ENCODE measurements at regions not wholly inside any gene's neighbourhood (a gene's known extent, or its start where the extent isn't known, plus 50 kb on each side); places are given as distances from the start of the nearest gene placed in this dataset.
A peak's percentile ranks its signal among the peaks of the same experiment; 100 is the strongest.

DNA sequence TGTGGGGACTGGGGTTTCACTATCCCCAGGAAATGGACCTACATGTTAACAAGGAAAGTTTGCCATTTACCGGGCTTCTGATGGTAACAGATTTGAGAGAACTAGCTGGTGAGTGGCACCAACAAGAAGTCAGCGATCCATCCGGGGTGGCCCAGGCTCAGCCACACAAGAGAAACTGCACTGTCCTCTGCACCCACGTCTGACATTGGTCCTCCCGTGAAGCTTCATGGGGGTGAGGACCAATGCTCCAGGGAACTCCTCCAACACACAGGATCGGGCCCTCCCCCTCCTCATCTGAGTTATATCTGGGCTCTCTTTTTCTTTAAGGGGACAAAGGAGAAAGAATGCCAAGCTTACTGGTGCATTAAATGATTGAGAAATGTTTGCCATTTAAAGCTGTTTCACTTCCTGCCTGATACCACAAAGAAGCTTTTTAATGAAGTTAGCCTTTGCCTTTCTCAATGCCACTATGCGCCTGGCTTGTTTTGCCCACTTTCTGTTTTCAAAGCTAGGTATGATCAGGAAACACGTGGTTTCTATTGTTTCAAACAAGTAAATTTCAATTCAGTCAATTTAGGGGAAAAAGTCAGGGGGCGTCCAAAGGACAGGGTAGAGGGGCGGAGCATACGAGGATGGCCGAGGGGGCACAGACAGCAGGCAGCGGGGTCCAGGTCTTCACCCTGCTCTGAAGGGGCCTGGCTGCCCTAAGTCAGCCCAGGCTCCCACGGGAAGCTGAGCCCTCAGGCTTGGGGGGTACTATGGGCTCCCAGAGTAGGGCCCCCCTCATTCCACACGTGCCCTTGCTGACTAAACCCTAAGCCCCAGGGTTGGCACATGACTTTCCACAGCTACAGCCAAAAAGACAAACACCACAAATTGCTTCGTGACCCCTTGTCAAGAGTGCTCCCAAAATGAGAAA is 204.0 kb upstream of the ID2 start:
- DNase-seq, result no peak

DNA sequence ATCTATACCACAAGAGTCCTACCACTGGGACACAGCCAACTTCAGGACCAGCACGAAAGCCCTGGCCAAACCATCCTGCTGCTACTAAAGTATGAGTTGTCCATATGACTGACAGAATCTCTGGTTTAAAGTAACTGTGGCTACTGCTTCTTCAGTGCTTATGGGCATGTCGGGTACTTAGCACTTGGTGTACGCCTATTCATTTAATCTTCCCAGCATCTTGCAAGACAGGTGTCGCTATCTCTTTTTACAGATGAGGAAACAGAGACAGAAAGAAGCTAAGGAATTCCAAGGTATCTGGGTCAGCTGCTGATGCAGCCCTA is 203.4 kb upstream of the ID2 start:
- no peak for DNase-seq

DNA sequence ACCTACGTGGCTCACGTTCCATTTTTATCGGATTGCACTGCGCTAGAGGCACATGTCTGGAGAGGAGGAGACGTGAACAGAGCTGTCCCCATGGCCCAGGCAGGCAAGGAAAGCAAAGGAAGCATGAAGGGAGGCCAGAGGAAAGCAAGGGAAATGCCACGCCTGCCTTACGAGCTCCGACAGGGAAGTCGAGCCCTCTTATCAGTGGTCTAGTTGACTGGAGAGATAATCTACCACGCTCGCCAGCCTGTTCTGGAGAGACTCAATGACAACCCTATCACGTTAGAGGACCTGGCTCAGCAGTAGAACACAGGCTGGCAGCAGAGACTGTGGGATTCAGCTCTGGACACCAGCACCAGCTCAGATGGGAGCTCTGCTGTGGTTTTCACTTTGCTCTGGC is 202.6 kb upstream of the ID2 start:
- DNase-seq, result no peak

DNA sequence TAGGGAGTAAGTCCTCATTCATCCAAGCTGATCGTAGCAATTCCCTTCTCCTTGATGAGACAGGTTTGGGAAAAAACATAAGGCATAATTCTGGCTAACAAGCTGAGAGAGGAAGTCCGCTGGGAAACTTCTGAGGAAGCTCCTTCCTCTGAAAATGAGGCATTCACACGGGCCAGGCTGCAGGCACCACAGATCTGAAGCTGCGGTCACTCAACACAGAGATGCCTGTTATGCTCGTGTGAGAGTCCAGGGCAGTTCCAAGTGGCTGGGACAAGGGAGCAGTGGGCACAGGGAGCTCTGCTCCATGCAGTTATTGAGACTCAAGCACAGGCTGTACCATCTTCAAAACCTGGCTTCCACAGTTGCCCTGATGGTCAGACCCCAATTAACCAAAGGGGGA is 200.9 kb upstream of the ID2 start:
- DNase-seq, result no peak

DNA sequence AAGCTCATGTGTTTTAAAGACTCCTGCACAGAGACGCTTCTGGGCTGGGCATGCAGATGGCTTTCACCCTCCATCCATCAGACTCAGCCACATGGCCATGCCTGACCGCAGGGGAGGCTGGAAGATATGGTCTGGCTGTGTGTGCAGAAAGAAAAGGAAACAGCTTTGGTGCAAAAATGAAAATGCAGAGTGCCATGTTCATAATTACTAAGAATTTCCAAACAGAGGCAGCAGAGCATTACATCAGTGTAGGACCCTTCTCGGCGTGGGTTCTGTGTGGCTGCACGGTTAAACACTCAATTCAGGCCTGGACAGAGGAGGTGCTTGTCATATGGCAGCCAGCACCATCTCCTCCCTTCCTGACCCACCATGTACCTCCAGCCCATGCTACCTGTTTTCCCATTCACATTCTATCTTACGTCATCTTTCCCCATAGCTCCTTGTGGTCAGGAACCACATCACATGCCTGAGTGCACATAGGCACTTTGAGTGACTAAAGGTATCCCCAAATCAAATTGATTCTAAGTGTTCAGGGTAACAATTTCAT is 200.3 kb upstream of the ID2 start:
- DNase-seq, result no peak

DNA sequence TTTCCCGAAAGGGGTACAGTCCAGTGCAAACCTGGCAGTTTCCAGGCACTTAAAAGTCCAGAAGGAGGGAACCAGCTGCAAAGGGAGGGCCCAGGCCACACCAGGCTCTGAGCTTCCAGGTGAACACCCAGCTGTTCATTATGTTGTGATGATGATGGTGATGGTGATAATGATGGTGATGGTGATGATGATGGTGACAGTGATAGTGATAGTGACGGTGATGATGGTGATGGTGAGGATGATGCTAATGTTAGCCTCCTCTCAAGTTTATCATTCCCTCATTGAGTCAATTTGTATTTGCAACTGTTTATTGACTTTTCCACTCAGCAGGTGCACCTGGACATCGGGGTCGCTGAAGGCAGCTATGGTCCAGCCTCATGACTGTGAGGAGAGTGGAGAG is 199.4 kb upstream of the ID2 start:
- DNase-seq, result no peak

DNA sequence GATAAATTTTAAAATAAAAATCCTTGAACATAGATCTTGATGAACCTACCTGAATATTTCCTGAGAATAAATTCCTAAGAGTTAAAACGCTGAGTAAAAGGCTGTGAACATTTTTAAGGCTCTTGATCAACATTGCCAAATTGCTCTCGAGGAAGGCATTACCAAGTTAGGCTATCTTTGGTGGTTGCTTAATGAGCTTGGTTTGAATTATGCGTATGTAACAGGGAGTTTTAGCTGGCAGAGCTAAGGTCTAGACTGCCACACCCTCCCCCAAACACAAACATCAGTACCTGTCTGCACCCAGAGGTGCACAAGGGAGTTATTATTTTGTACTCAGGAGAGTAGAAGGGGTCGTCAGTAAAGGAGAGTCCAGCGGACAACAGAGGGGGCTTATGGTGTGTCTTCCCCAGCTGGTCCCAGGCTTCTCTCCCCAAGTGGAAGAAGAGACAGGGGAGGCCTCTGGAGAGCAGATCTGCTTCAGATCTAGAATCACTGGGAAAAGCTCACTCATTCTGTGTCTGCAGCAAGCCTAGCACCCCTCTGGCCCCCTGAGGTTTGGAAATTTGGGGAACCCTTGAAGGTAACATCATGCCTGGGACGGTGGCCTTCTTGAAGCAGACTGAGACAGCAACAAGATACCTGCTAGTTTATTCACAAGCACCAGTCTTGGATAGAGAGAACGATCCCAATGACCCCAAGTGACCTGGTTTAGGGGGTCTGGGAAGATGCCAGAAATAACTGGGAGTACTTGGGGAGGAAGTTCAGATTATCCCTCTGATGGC is 197.2 kb upstream of the ID2 start:
- no peak for DNase-seq

DNA sequence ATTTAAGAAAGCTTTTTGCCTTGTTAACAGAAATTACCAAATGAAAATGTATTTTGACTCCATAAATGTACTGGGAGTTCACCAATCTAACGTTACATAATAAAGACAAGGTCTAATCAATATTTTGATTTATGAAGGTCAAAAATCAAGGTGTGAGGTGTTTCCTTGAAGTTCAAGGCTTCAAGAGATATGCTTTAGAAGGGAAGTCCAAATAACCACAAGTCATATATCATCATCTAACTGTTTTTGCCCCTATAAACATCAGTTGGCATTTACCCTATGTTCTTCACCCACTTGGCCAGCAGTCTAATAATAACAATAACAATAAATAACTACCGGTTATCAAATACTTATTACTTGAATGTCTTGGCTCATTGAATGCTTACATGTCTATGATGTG is 196.1 kb upstream of the ID2 start:
- no peak for DNase-seq

DNA sequence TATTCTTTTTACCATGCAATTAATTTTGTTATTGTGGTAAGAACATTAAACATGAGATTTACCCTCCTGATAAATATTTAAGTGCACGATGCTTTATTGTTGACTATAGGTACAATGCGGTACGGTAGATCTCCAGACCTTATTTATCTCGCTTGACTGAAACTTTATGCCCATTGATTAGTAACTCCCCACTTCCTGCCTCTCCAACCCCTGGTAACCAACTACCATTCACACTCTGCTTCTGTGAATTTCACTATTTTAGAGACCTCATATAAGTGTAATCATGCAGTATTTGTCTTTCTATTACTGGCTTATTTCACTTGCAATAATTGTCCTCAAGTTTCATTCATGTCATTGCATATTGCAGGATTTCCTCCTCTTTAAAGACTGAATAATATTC is 195.7 kb upstream of the ID2 start:
- no peak for DNase-seq

DNA sequence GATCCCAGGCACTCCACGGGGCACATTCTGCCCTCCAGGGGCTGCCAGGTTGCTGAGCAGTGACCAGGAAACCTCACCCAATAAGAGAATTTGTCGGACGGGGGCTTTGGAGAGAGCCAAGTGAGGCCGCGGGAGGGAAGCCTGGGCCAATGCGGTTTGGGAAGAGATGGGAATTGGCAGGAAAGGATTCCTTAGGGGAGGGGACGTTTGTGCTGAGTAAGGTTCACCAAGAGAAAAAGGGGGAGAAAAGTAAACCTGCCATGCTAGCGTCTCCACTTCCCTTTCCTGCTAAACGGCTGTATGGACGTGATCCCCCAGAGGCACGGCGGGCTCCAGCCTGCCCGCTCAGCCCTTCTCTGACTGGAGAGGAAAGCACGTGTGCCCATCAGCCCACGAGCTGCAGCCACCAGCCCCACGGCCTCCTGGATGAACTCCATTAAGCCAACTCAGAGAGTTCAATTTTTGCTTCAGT is 194.4 kb upstream of the ID2 start:
- no peak for DNase-seq

DNA sequence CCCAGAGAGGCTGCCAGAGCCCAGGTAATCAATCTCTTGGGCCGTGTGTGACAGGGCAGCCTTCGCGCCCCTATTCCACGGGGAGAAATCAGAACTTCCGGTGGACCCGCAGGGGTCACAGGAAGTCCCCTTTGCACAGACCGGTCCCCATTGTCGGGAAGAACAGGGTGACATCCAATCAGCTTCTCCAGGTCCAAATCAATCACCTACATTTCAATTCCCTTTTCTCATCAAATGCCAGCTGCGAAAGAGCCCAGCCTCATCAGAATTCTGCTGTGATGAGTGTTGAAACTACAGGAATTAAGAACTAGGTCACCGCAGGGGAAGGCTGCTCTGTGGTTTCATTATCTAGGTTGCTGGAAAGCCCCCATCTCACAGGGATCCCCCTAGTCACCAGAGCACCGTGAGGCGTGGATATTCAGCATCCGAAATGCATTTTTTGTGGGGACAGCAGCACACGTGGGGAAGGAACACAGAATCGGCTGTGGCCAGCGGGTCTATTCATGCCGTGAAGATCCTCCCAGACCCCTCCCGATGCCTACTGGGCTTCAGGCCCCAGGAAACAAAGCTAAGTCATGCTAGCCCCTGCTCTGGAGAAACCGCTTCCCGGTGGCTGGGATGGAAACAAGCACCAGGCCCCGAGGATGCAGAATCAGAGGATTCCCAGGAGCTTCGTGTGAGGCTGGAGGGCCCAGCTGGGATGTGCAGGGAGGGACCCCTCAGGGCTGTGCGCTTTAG is 193.7 kb upstream of the ID2 start:
- DNase-seq, result no peak

DNA sequence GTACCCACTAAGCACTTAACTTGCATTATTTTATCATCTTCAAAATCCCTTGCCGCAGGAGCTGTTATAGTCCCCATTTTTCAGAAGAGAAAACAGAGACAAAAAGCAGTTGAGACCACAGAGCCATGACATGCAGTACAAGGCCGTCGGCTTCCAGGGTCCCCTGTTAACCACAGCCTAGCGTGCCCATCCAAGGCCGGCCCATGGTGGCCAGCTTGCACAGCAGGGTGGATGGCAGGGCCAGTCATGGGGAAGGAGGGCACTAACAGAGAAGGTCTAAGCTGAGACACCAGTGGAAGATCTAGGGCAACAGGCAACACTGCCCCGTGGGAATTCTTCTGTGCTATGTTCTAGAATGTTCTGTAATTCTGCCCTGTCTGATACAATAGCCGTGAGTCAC is 192.6 kb upstream of the ID2 start:
- no peak for DNase-seq

DNA sequence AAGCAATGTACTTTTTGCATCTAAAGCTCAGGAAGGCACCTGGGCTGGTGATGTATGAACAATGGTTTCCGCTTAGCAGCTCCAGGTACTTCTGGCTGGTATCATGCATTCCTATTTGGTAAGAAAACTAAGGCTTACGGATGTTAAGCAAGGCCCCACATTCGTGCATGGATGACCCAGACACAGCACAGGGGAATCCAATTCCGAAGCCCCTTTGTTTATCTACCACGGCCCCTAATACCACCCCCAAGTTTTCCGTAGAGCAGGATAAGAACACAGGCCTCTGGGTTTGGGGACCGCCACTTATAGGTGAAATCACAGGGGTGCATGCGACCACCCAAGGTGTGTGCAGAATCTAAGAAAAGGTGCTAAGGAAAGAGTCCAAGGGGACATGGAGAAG is 192.1 kb upstream of the ID2 start:
- no peak for DNase-seq

DNA sequence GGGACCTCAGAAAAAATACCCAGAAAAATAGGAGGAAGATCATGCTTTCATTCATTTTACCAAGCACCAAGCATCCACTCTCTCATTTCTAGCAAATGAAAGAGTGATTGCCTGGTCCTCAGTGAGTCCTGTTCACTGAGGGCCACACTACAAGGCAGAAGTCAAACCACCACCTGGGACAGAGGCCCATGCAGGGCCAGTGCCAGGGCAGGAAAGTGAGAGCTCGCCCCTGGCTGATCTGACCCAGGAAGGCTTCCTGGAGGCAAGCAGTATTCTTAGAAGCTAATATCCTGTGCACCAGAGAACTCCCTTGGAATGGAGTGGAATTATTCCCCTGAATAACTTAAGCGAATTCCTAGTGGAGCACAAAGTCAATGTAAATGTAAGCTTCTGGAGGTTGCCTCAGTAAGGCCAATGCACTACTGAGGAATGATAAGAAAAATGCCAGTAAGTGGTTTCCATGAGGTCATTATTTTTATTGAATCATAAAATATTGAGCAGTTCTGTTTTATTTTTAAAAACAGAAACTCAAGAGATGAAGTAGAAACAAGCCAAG is 191.6 kb upstream of the ID2 start:
- DNase-seq, result no peak

DNA sequence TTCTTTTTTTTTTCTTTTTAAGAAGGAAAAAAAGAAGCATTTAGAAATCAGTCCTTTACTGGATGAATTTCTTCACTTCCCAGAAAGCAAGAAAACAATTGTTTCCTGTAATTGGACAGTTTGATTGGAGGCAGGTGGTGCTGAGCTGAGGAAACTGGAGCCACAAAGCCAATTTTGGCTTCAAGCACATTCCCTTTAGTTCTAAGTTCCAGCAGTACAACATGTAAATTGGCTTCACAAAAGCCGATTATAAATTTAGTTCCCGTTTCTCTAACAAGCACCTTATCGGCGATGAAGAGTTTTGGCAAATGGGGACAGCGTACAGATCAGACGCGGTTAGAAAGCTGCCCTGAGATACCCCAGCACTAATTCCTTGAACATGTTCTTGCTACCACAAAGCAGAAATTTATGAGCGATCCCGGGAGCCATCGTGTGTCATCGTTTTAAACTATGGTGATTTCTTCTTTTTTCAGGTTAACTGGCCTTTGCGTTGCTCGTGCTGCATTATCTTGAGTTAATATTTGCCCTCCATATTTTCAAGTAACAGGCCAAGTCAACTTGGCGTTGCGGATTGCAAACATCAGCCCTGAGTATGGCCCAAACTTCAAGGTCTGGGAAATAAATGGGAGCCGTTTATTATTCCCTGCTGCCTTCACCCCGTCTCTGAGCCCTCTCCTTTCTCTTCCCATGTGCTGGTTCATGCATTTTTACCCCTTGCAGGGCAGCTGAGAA is 190.4 kb upstream of the ID2 start:
- peak; percentile 55 for DNase-seq

DNA sequence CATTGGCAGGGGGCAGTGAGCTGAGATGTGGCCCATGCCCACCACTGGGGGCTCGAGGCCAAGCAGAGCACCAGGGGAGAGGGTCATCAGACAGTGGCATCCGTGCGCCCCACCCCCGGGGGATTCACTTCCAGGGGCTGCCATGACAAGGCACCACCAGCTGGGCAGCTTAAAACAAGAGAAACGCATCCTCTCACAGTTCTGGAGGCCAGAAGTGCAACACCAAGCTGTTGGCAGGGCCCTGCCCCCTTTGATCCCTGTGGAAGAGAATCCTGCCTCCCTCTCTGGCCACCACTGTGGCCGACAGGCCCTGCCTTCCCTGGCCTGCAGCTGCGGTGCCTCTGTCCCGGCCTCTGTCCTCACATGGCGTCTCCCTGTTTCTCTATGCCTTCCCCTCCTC is 187.7 kb upstream of the ID2 start:
- no peak for DNase-seq

DNA sequence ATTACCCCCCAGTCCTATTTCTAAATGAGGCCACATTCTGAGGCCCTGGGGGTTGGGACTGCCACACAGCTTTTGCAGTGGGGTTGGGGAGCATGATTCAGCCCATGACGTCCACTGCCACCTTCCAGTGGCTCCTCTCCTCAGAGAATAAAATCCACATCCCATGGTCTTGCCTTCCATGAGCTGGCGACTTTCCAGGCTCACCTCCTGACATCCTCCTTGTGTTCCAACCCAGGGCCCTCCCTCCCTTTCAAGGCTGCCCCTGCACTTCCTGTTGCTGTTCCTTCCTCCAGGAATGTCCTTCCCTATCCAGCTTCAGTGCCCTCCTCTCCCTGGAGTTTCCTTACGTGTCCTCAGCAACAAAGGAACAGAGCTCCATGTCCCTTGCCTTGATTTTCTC is 187.3 kb upstream of the ID2 start:
- DNase-seq, result no peak

DNA sequence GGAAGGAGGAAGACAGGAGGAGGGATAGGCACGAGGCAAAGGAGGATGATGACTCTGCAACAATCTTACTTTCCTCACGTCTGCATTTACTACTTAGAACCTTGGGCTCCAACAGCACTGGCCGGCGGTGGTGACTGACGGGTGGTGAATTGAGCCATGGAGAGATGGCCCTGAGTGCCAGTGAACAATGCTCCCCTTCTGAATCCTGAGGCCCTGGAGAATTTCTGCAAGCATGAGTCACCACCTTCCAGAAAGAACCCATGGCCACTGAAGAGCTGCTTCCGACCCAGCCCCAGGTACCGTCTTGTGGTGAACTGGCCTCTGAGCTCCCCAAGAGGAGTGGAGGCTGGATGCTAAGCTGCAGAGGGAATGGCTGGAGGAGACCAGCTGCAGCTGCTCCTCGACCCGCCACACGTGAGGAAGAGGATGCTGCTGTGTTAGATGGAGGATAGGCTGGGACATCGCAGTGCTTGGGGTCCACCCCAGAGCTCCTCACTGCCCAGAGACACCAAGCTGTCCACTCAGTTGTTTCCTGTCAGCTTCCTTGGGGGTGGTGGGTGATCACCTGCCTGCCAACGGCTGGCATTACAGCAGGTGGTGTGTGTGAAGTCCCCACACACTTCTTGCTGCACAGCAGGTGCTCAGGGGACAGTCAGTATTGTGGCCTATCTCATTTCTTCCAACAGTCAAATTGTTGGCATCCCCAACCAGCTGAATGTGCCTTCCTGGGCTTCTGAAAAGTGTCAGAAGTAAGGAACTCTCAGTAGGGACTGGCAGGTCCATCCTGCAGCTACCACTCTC is 186.5 kb upstream of the ID2 start:
- DNase-seq, result no peak

DNA sequence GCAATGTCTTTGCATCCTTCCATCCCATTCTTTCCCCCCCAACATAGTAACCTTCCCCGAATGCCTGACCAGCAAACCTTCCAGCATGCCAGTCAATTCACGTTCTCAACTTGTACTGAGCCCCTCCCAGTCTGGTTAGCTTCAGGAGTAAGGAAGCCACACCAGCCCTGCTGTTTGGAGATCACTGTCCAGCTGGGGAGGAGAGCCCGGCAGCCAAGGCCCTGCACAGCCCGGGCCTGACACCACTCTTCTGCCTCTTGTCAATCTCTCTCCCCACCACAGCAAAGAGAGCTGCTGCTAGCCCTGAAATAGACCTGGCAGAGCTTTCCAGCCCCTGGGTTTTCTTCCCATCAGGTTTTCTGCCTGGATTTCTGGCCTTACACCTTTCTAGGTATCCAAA is 185.8 kb upstream of the ID2 start:
- DNase-seq, result no peak

DNA sequence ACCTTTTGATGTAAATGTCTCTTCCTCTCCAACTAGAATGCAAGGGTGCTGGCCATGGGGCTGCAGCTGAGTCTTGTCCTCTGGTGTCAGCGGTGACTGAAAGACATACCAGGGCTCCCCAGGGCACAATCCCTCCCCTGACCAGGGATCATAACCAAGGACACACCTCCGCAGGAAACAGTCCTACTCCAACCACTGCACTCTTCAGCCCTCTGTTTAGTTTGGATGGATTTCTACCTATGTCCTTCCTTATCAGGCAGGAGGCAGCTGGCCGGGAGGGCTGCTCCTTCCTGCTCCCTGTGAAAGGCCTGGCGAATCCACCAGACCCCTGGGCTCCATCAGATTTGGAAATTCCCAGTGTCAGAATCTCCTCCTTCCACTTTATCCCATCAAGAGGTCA is 185.2 kb upstream of the ID2 start:
- DNase-seq, result no peak

DNA sequence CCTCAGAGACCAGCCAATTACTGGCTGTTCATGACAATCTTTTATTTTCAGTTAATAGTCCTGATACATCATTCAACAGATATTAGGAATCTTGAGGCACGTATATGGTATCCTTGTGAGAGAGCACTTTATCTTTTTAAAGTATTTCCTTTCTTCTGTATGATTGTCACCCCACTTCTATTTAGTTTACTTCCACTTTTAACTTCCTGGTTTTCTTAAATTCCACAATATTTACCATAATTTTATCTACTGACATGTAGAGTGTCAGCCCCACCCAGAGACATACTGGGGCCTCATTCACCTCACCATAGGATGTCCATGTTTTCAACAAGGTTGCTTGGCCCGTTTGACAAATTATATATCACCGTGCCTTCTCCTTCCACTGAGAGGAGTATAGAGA is 182.9 kb upstream of the ID2 start:
- no peak for DNase-seq

Measured in NCI-H1105 (cell line).